GM18517 (cell line): ENCODE measurements at regions not wholly inside any gene's neighbourhood (a gene's known extent, or its start where the extent isn't known, plus 50 kb on each side); places are given as distances from the start of the nearest gene placed in this dataset.
"Not testable (repeated sequence)": the region's sequence is repeated elsewhere in the genome, so short reads cannot be mapped to it uniquely, and the experiment has no call there.

Experiments used
- ATAC-seq: cut with Tn5 transposase; IDR thresholded peaks from one replicate; pipeline ENCODE4 v1.9.1; 2021; ENCODE audit warnings: mild to moderate bottlenecking, moderate library complexity; ENCODE audit not compliant: unreplicated experiment

- ATAC-seq: no peak
Observed at GRCh38 chr2:196276421-196276820, 105.0 kb upstream of the STK17B start.

GRCh38 chr2:196277002-196277401, 105.6 kb upstream of the STK17B start:
- no peak for ATAC-seq

- ATAC-seq: no peak
Observed at GRCh38 chr2:196278491-196278911, 107.1 kb upstream of the STK17B start.

- ATAC-seq: no peak
Observed at GRCh38 chr2:196279541-196279940, 108.2 kb upstream of the STK17B start.

GRCh38 chr2:196284144-196284844, 112.9 kb upstream of the STK17B start:
- no peak for ATAC-seq

- no peak for ATAC-seq
Observed at GRCh38 chr2:196284866-196285557, 113.6 kb upstream of the STK17B start.

GRCh38 chr2:196286821-196287220, 115.4 kb upstream of the STK17B start:
- ATAC-seq: no peak

GRCh38 chr2:196287523-196287922, 116.1 kb upstream of the STK17B start:
- no peak for ATAC-seq

GRCh38 chr2:196288006-196288538, 116.7 kb upstream of the STK17B start:
- no peak for ATAC-seq

GRCh38 chr2:196289000-196289399, 117.6 kb upstream of the STK17B start:
- ATAC-seq: peak; percentile 50

GRCh38 chr2:196290136-196290535, 118.8 kb upstream of the STK17B start:
- no peak for ATAC-seq

GRCh38 chr2:196290569-196290968, 119.2 kb upstream of the STK17B start:
- no peak for ATAC-seq

GRCh38 chr2:196291426-196291825, 120.0 kb upstream of the STK17B start:
- no peak for ATAC-seq

GRCh38 chr2:196291873-196292800, 120.8 kb upstream of the STK17B start:
- ATAC-seq: no peak

GRCh38 chr2:196293751-196294515, 122.6 kb upstream of the STK17B start:
- no peak for ATAC-seq

GRCh38 chr2:196294516-196294909, 123.1 kb upstream of the STK17B start:
- ATAC-seq: no peak

GRCh38 chr2:196295005-196295404, 123.6 kb upstream of the STK17B start:
- ATAC-seq: peak; percentile 47

- not testable (repeated sequence) for ATAC-seq
Observed at GRCh38 chr2:196298106-196298723, 126.8 kb upstream of the STK17B start.

GRCh38 chr2:196307775-196308305, 136.5 kb upstream of the STK17B start:
- ATAC-seq: no peak

- ATAC-seq: no peak
Observed at GRCh38 chr2:196309691-196310090, 138.3 kb upstream of the STK17B start.
